ENCODE measurements at regions not wholly inside any gene's neighbourhood (a gene's known extent, or its start where the extent isn't known, plus 50 kb on each side); places are given as distances from the start of the nearest gene placed in this dataset.
"Not testable (repeated sequence)": the region's sequence is repeated elsewhere in the genome, so short reads cannot be mapped to it uniquely, and the experiment has no call there.

- no peaks in the 10 kb centered on the region for H3K36me3 Mint-ChIP-seq (ENCODE audit: low read depth)
- peaks cover 7% of the 10 kb centered on the region for H3K9me3 Mint-ChIP-seq
- H3K27me3 Mint-ChIP-seq, result no peaks in the 10 kb centered on the region
- no peak for DNase-seq
- H3K4me3 Mint-ChIP-seq, result no peak overlapping the region
- peaks cover 4% of the 10 kb centered on the region for H3K4me1 Mint-ChIP-seq
- intact Hi-C loops (cut with micrococcal nuclease), result no loop called here
- no peak overlapping the region for H3K27ac Mint-ChIP-seq
These were observed 88.4 kb downstream of the CCDC71L start for GRCh38 chr7:106572394-106573124.

GRCh38 chr7:106571563-106571962 lies 89.4 kb downstream of the CCDC71L start:
- H3K27ac Mint-ChIP-seq, result no peak overlapping the region
- DNase-seq, result no peak
- no peaks in the 10 kb centered on the region for H3K27me3 Mint-ChIP-seq
- H3K4me3 Mint-ChIP-seq, result no peak overlapping the region
- H3K4me1 Mint-ChIP-seq, result peaks cover 4% of the 10 kb centered on the region
- H3K9me3 Mint-ChIP-seq, result peaks cover 7% of the 10 kb centered on the region
- H3K36me3 Mint-ChIP-seq (ENCODE audit: low read depth), result no peaks in the 10 kb centered on the region
- intact Hi-C loops (cut with micrococcal nuclease), result no loop called here

GRCh38 chr7:106570948-106571418 lies 90.0 kb downstream of the CCDC71L start:
- peaks cover 7% of the 10 kb centered on the region for H3K9me3 Mint-ChIP-seq
- no peaks in the 10 kb centered on the region for H3K27me3 Mint-ChIP-seq
- no peak overlapping the region for H3K27ac Mint-ChIP-seq
- intact Hi-C loops (cut with micrococcal nuclease), result no loop called here
- no peak overlapping the region for H3K4me3 Mint-ChIP-seq
- no peak for DNase-seq
- H3K4me1 Mint-ChIP-seq, result peaks cover 4% of the 10 kb centered on the region
- no peaks in the 10 kb centered on the region for H3K36me3 Mint-ChIP-seq (ENCODE audit: low read depth)

- H3K4me3 Mint-ChIP-seq, result no peak overlapping the region
- no peak overlapping the region for H3K27ac Mint-ChIP-seq
- DNase-seq, result no peak
- H3K4me1 Mint-ChIP-seq, result peaks cover 4% of the 10 kb centered on the region
- intact Hi-C loops (cut with micrococcal nuclease), result no loop called here
- H3K27me3 Mint-ChIP-seq, result no peaks in the 10 kb centered on the region
- H3K36me3 Mint-ChIP-seq (ENCODE audit: low read depth), result no peaks in the 10 kb centered on the region
- peaks cover 7% of the 10 kb centered on the region for H3K9me3 Mint-ChIP-seq
These were observed 90.8 kb downstream of the CCDC71L start for GRCh38 chr7:106570146-106570545.

GRCh38 chr7:106569500-106569929 lies 91.4 kb downstream of the CCDC71L start:
- intact Hi-C loops (cut with micrococcal nuclease), result no loop called here
- no peak for DNase-seq
- no peaks in the 10 kb centered on the region for H3K36me3 Mint-ChIP-seq (ENCODE audit: low read depth)
- peaks cover 7% of the 10 kb centered on the region for H3K9me3 Mint-ChIP-seq
- no peak overlapping the region for H3K4me3 Mint-ChIP-seq
- H3K4me1 Mint-ChIP-seq, result peaks cover 4% of the 10 kb centered on the region
- no peak overlapping the region for H3K27ac Mint-ChIP-seq
- no peaks in the 10 kb centered on the region for H3K27me3 Mint-ChIP-seq

GRCh38 chr7:106568680-106569499 lies 92.1 kb downstream of the CCDC71L start:
- intact Hi-C loops (cut with micrococcal nuclease), result no loop called here
- peaks cover 4% of the 10 kb centered on the region for H3K4me1 Mint-ChIP-seq
- H3K4me3 Mint-ChIP-seq, result no peak overlapping the region
- DNase-seq, result no peak
- H3K9me3 Mint-ChIP-seq, result peaks cover 7% of the 10 kb centered on the region
- no peaks in the 10 kb centered on the region for H3K36me3 Mint-ChIP-seq (ENCODE audit: low read depth)
- no peaks in the 10 kb centered on the region for H3K27me3 Mint-ChIP-seq
- no peak overlapping the region for H3K27ac Mint-ChIP-seq

GRCh38 chr7:106568002-106568679 lies 92.8 kb downstream of the CCDC71L start:
- no peak overlapping the region for H3K27ac Mint-ChIP-seq
- DNase-seq, result no peak
- H3K36me3 Mint-ChIP-seq (ENCODE audit: low read depth), result no peaks in the 10 kb centered on the region
- no peak overlapping the region for H3K4me3 Mint-ChIP-seq
- intact Hi-C loops (cut with micrococcal nuclease), result no loop called here
- H3K9me3 Mint-ChIP-seq, result peaks cover 3% of the 10 kb centered on the region
- no peaks in the 10 kb centered on the region for H3K27me3 Mint-ChIP-seq
- H3K4me1 Mint-ChIP-seq, result peaks cover 4% of the 10 kb centered on the region

GRCh38 chr7:106567204-106568001 lies 93.6 kb downstream of the CCDC71L start:
- H3K4me1 Mint-ChIP-seq; H3K36me3 Mint-ChIP-seq (ENCODE audit: low read depth); H3K4me3 Mint-ChIP-seq; DNase-seq; H3K27ac Mint-ChIP-seq; H3K27me3 Mint-ChIP-seq; intact Hi-C loops (cut with micrococcal nuclease); H3K9me3 Mint-ChIP-seq: not testable (repeated sequence)

- Mint-ChIP-seq H3K4me1 (peaks cover 4% of the 10 kb centered on the region), H3K27ac (no peak overlapping the region), H3K36me3 (ENCODE audit: low read depth) (no peaks in the 10 kb centered on the region), H3K4me3 (no peak overlapping the region), H3K9me3 (peaks cover 3% of the 10 kb centered on the region), H3K27me3 (no peaks in the 10 kb centered on the region)
- no peak for DNase-seq
- intact Hi-C loops (cut with micrococcal nuclease), result no loop called here
These were observed 94.3 kb downstream of the CCDC71L start for GRCh38 chr7:106566672-106567071.

- H3K27ac Mint-ChIP-seq, result no peak overlapping the region
- H3K9me3 Mint-ChIP-seq, result peaks cover 3% of the 10 kb centered on the region
- no peaks in the 10 kb centered on the region for H3K27me3 Mint-ChIP-seq
- no peak for DNase-seq
- H3K36me3 Mint-ChIP-seq (ENCODE audit: low read depth), result no peaks in the 10 kb centered on the region
- H3K4me1 Mint-ChIP-seq, result peaks cover 4% of the 10 kb centered on the region
- intact Hi-C loops (cut with micrococcal nuclease), result no loop called here
- H3K4me3 Mint-ChIP-seq, result no peak overlapping the region
These were observed 94.8 kb downstream of the CCDC71L start for GRCh38 chr7:106566196-106566595.

GRCh38 chr7:106565428-106565827 lies 95.5 kb downstream of the CCDC71L start:
- DNase-seq, result no peak
- Mint-ChIP-seq H3K27ac (no peak overlapping the region), H3K9me3 (peaks cover 3% of the 10 kb centered on the region), H3K27me3 (no peaks in the 10 kb centered on the region), H3K36me3 (ENCODE audit: low read depth) (no peaks in the 10 kb centered on the region), H3K4me3 (no peak overlapping the region), H3K4me1 (peaks cover 4% of the 10 kb centered on the region)
- intact Hi-C loops (cut with micrococcal nuclease), result no loop called here

GRCh38 chr7:106563466-106564150 lies 97.3 kb downstream of the CCDC71L start:
- H3K4me1 Mint-ChIP-seq, result peaks cover 2% of the 10 kb centered on the region
- intact Hi-C loops (cut with micrococcal nuclease), result no loop called here

More at GRCh38 chr7:106563466-106564150, 97.3 kb downstream of the CCDC71L start:
- Mint-ChIP-seq H3K27ac (no peak overlapping the region), H3K27me3 (no peaks in the 10 kb centered on the region), H3K9me3 (no peaks in the 10 kb centered on the region), H3K4me3 (no peak overlapping the region), H3K36me3 (ENCODE audit: low read depth) (no peaks in the 10 kb centered on the region)
- DNase-seq, result no peak
